HEK293 (cell line): ENCODE measurements at regions not wholly inside any gene's neighbourhood (a gene's known extent, or its start where the extent isn't known, plus 50 kb on each side); places are given as distances from the start of the nearest gene placed in this dataset.

ENCODE experiments used
- CTCF ChIA-PET: fragments of 350-600 bp; formaldehyde crosslinking; extraction: SDS; loops from one replicate; lab custom pipeline; 2021; ENCODE audit warnings: antibody characterized with exemption; lab: Yijun Ruan, JAX
- POLR2A ChIA-PET: fragments of 300-600 bp; formaldehyde crosslinking; extraction: SDS; loops from one replicate; lab custom pipeline; 2020; ENCODE audit warnings: antibody characterized with exemption, inconsistent platforms; lab: Yijun Ruan, JAX
- H3K27ac ChIP-seq: fragments of 200-500 bp; sonication (Bioruptor generic); 2 replicates; pipeline ENCODE4 v1.5.1; 2014; ENCODE audit warnings: low read depth, low read length, control low read depth, inconsistent platforms; ENCODE audit errors: extremely low read depth
- H3K36me3 ChIP-seq, 2 experiments: fragments of 200-500 bp in 1 of 2; sonication (Bioruptor generic) in 1 of 2; 1 replicate in 1 of 2; 2 replicates in 1 of 2; pipeline ENCODE4 v1.5.1; 2014 to 2017; ENCODE audit warnings: inconsistent platforms in 2 of 2, low read length in 2 of 2; ENCODE audit not compliant: control insufficient read depth in 2 of 2, insufficient read depth in 1 of 2
- H3K4me1 ChIP-seq: fragments of 200-500 bp; sonication (Bioruptor generic); 2 replicates; pipeline ENCODE4 v1.5.1; 2014; ENCODE audit warnings: mild to moderate bottlenecking, low read length, inconsistent platforms; ENCODE audit not compliant: control insufficient read depth, insufficient read depth
- H3K4me3 ChIP-seq: 2 replicates; pipeline ENCODE4 v1.5.1; 2011; ENCODE audit warnings: low read depth, mild to moderate bottlenecking, control low read depth, low read length, moderate library complexity
- H3K9me3 ChIP-seq: fragments of 200-500 bp; sonication (Bioruptor generic); 2 replicates; pipeline ENCODE4 v1.5.1; 2014; ENCODE audit warnings: low read depth, low read length, inconsistent platforms; ENCODE audit not compliant: control insufficient read depth, insufficient read depth
- GLI4 ChIP-seq: fragments of 450-650 bp; formaldehyde crosslinking; IDR thresholded peaks from 2 replicates; pipeline ENCODE4 v1.5.1; 2016; ENCODE audit warnings: missing biosample characterization, missing genetic modification characterization
- HOXD13 ChIP-seq: sonication (generic); formaldehyde crosslinking; IDR thresholded peaks from 2 replicates; pipeline ENCODE4 v1.8.0; 2022; ENCODE audit warnings: missing genetic modification reagents, borderline replicate concordance
- KLF9 ChIP-seq: fragments of 450-650 bp; formaldehyde crosslinking; IDR thresholded peaks from 2 replicates; pipeline ENCODE4 v1.5.1; 2016; ENCODE audit warnings: missing biosample characterization, missing genetic modification characterization, low read depth
- SCRT1 ChIP-seq: fragments of 450-650 bp; formaldehyde crosslinking; IDR thresholded peaks from 2 replicates; pipeline ENCODE4 v1.5.1; 2016; ENCODE audit warnings: missing biosample characterization, missing genetic modification characterization, borderline replicate concordance
- SP7 ChIP-seq: fragments of 450-650 bp; formaldehyde crosslinking; IDR thresholded peaks from 2 replicates; pipeline ENCODE4 v1.5.1; 2016; ENCODE audit warnings: missing biosample characterization, missing genetic modification characterization
- ZBTB17 ChIP-seq: fragments of 450-650 bp; formaldehyde crosslinking; IDR thresholded peaks from 2 replicates; pipeline ENCODE4 v1.5.1; 2016; ENCODE audit warnings: missing biosample characterization, missing genetic modification characterization
- ZEB2 ChIP-seq: fragments of 450-650 bp; formaldehyde crosslinking; IDR thresholded peaks from 2 replicates; pipeline ENCODE4 v1.5.1; 2016; ENCODE audit warnings: missing biosample characterization, missing genetic modification characterization
- ZFP3 ChIP-seq: fragments of 450-650 bp; formaldehyde crosslinking; IDR thresholded peaks from 2 replicates; pipeline ENCODE4 v1.5.1; 2016; ENCODE audit warnings: low read depth, missing biosample characterization, missing genetic modification characterization
- ZFP69B ChIP-seq: fragments of 450-650 bp; formaldehyde crosslinking; IDR thresholded peaks from 2 replicates; pipeline ENCODE4 v1.5.1; 2016; ENCODE audit warnings: missing biosample characterization, missing genetic modification characterization
- ZNF133 ChIP-seq: fragments of 450-650 bp; formaldehyde crosslinking; IDR thresholded peaks from 2 replicates; pipeline ENCODE4 v1.5.1; 2016; ENCODE audit warnings: missing biosample characterization, missing genetic modification characterization
- ZNF155 ChIP-seq: fragments of 450-650 bp; formaldehyde crosslinking; IDR thresholded peaks from 2 replicates; pipeline ENCODE4 v1.5.1; 2016; ENCODE audit warnings: missing biosample characterization, missing genetic modification characterization
- ZNF16 ChIP-seq: fragments of 450-650 bp; formaldehyde crosslinking; IDR thresholded peaks from 2 replicates; pipeline ENCODE4 v1.5.1; 2016; ENCODE audit warnings: low read depth, missing biosample characterization, missing genetic modification characterization
- ZNF24 ChIP-seq: fragments of 450-650 bp; formaldehyde crosslinking; IDR thresholded peaks from 2 replicates; pipeline ENCODE4 v1.5.1; 2016; ENCODE audit warnings: missing biosample characterization, missing genetic modification characterization
- ZNF311 ChIP-seq: fragments of 450-650 bp; formaldehyde crosslinking; IDR thresholded peaks from 2 replicates; pipeline ENCODE4 v1.5.1; 2017; ENCODE audit warnings: missing biosample characterization, missing genetic modification characterization, borderline replicate concordance
- ZNF335 ChIP-seq: fragments of 450-650 bp; formaldehyde crosslinking; conservative IDR thresholded peaks from 2 replicates; pipeline ENCODE4 v1.5.1; 2016; ENCODE audit warnings: missing biosample characterization, missing genetic modification characterization
- ZNF416 ChIP-seq: fragments of 450-650 bp; formaldehyde crosslinking; IDR thresholded peaks from 2 replicates; pipeline ENCODE4 v1.5.1; 2016; ENCODE audit warnings: missing biosample characterization, missing genetic modification characterization
- ZNF426 ChIP-seq: fragments of 450-650 bp; formaldehyde crosslinking; IDR thresholded peaks from 2 replicates; pipeline ENCODE4 v1.5.1; 2017; ENCODE audit warnings: missing biosample characterization, missing genetic modification characterization, mild to moderate bottlenecking, inconsistent platforms, moderate library complexity
- ZNF514 ChIP-seq: fragments of 450-650 bp; formaldehyde crosslinking; IDR thresholded peaks from 2 replicates; pipeline ENCODE4 v1.5.1; 2016; ENCODE audit warnings: missing biosample characterization, missing genetic modification characterization
- ZNF600 ChIP-seq: fragments of 450-650 bp; formaldehyde crosslinking; IDR thresholded peaks from 2 replicates; pipeline ENCODE4 v1.5.1; 2016; ENCODE audit warnings: missing biosample characterization, missing genetic modification characterization
- ZNF629 ChIP-seq: fragments of 450-650 bp; formaldehyde crosslinking; IDR thresholded peaks from 2 replicates; pipeline ENCODE4 v1.5.1; 2017; ENCODE audit warnings: missing biosample characterization, missing genetic modification characterization
- ZNF654 ChIP-seq: fragments of 450-650 bp; formaldehyde crosslinking; IDR thresholded peaks from 2 replicates; pipeline ENCODE4 v1.5.1; 2016; ENCODE audit warnings: low read depth, missing biosample characterization, missing genetic modification characterization
- ZSCAN16 ChIP-seq: fragments of 450-650 bp; formaldehyde crosslinking; IDR thresholded peaks from 2 replicates; pipeline ENCODE4 v1.5.1; 2016; ENCODE audit warnings: missing biosample characterization, missing genetic modification characterization
- TF ChIP-seq, protein P1 (sequence below): fragments of 450-650 bp; formaldehyde crosslinking; IDR thresholded peaks from 2 replicates; pipeline ENCODE4 v1.5.1; 2017; ENCODE audit warnings: missing biosample characterization, mild to moderate bottlenecking, missing genetic modification characterization, moderate library complexity
- TF ChIP-seq, protein P2 (sequence below): fragments of 450-650 bp; formaldehyde crosslinking; optimal IDR thresholded peaks from 2 replicates; pipeline ENCODE3; 2016; ENCODE audit warnings: missing biosample characterization, mild to moderate bottlenecking, missing genetic modification characterization
- TF ChIP-seq, protein P3 (sequence below): fragments of 450-650 bp; formaldehyde crosslinking; IDR thresholded peaks from 2 replicates; pipeline ENCODE4 v1.5.1; 2016; ENCODE audit warnings: missing biosample characterization, missing genetic modification characterization
- TF ChIP-seq, protein P4 (sequence below): fragments of 450-650 bp; formaldehyde crosslinking; IDR thresholded peaks from 2 replicates; pipeline ENCODE4 v1.5.1; 2016; ENCODE audit warnings: missing biosample characterization, missing genetic modification characterization

- Histone ChIP-seq H3K4me1 (no peaks in the 10 kb centered on the region), H3K9me3 (no peaks in the 10 kb centered on the region), H3K36me3 (no peaks in the 10 kb centered on the region), H3K4me3 (no peak overlapping the region), H3K27ac (no peak overlapping the region)
- ChIA-PET CTCF (interaction anchor here (0.9 to 1.5 kb wide), 3 partner anchors 10 to 277 kb away, joined by 3 to 5 read pairs (median 3); no protein-coding TSS in a partner anchor), POLR2A (no interaction called here)
- no peak for TF ChIP-seq ZFP69B (tag by site-specific recombination)
- no peak for TF ChIP-seq ZFP3 (tag by site-specific recombination)
- no peak for TF ChIP-seq ZNF335 (tag by site-specific recombination)
- no peak for TF ChIP-seq ZNF24 (tag by site-specific recombination)
- TF ChIP-seq HOXD13 = no peak
- no peak for TF ChIP-seq ZNF514 (tag by site-specific recombination)
- TF ChIP-seq ZNF155 (tag by site-specific recombination) = no peak
- no peak for TF ChIP-seq GLI4 (tag by site-specific recombination)
- no peak for TF ChIP-seq ZBTB17 (tag by site-specific recombination)
- TF ChIP-seq ZNF654 = no peak
- TF ChIP-seq, protein P1, sequence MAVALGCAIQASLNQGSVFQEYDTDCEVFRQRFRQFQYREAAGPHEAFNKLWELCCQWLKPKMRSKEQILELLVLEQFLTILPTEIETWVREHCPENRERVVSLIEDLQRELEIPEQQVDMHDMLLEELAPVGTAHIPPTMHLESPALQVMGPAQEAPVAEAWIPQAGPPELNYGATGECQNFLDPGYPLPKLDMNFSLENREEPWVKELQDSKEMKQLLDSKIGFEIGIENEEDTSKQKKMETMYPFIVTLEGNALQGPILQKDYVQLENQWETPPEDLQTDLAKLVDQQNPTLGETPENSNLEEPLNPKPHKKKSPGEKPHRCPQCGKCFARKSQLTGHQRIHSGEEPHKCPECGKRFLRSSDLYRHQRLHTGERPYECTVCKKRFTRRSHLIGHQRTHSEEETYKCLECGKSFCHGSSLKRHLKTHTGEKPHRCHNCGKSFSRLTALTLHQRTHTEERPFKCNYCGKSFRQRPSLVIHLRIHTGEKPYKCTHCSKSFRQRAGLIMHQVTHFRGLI (tag by site-specific recombination) = no peak
- no peak for TF ChIP-seq ZNF16 (tag by site-specific recombination)
- TF ChIP-seq ZNF133 (tag by site-specific recombination) = no peak
- TF ChIP-seq ZEB2 (tag by site-specific recombination) = no peak
- TF ChIP-seq, protein P2, sequence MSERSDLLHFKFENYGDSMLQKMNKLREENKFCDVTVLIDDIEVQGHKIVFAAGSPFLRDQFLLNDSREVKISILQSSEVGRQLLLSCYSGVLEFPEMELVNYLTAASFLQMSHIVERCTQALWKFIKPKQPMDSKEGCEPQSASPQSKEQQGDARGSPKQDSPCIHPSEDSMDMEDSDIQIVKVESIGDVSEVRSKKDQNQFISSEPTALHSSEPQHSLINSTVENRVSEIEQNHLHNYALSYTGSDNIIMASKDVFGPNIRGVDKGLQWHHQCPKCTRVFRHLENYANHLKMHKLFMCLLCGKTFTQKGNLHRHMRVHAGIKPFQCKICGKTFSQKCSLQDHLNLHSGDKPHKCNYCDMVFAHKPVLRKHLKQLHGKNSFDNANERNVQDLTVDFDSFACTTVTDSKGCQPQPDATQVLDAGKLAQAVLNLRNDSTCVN = no peak
- TF ChIP-seq ZNF426 (tag by site-specific recombination) = no peak
Observed at GRCh38 chr4:98744372-98745150, 86.2 kb upstream of the TSPAN5 start.

DNA sequence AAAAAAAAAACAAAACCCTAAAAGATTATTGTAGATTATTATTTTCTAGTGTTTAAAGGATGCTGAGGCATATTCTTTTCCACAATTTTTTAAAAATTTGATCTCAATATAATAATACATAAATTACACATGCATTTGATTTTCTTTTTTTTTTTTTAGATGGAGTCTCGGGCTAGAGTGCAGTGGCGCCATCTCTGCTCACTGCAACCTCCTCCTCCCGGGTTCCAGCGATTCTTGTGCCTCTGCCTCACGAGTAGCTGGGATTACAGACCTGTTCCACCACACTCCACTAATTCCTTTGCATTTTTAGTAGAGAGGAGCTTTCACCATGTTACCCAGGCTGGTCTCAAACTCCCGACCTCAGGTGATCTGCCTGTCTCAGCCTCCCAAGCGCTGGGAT lies 83.5 kb upstream of the TSPAN5 start:
- H3K4me3 ChIP-seq = no peak overlapping the region
- TF ChIP-seq, protein P3, sequence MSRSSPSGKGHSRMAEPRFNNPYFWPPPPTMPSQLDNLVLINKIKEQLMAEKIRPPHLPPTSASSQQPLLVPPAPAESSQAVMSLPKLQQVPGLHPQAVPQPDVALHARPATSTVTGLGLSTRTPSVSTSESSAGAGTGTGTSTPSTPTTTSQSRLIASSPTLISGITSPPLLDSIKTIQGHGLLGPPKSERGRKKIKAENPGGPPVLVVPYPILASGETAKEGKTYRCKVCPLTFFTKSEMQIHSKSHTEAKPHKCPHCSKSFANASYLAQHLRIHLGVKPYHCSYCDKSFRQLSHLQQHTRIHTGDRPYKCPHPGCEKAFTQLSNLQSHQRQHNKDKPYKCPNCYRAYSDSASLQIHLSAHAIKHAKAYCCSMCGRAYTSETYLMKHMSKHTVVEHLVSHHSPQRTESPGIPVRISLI (tag by site-specific recombination) = no peak
- TF ChIP-seq SP7 (tag by site-specific recombination) (no peak), ZNF311 (tag by site-specific recombination) (no peak), KLF9 (tag by site-specific recombination) (no peak), ZNF416 (tag by site-specific recombination) (no peak), SCRT1 (no peak), ZNF600 (tag by site-specific recombination) (no peak), ZNF629 (tag by site-specific recombination) (no peak), ZSCAN16 (no peak), ZNF514 (tag by site-specific recombination) (no peak), HOXD13 (no peak)
- TF ChIP-seq, protein P4, sequence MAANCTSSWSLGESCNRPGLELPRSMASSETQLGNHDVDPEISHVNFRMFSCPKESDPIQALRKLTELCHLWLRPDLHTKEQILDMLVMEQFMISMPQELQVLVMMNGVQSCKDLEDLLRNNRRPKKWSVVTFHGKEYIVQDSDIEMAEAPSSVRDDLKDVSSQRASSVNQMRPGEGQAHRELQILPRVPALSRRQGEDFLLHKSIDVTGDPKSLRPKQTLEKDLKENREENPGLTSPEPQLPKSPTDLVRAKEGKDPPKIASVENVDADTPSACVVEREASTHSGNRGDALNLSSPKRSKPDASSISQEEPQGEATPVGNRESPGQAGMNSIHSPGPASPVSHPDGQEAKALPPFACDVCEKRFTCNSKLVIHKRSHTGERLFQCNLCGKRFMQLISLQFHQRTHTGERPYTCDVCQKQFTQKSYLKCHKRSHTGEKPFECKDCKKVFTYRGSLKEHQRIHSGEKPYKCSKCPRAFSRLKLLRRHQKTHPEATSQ = no peak
- CTCF ChIA-PET = no interaction called here
- H3K36me3 ChIP-seq = no peaks in the 10 kb centered on the region
- no peak overlapping the region for H3K27ac ChIP-seq
- no peaks in the 10 kb centered on the region for H3K9me3 ChIP-seq
- POLR2A ChIA-PET = no interaction called here
- no peaks in the 10 kb centered on the region for H3K4me1 ChIP-seq
